ENCODE measurements at regions not wholly inside any gene's neighbourhood (a gene's known extent, or its start where the extent isn't known, plus 50 kb on each side); places are given as distances from the start of the nearest gene placed in this dataset.
"Not testable (repeated sequence)": the region's sequence is repeated elsewhere in the genome, so short reads cannot be mapped to it uniquely, and the experiment has no call there.

DNA sequence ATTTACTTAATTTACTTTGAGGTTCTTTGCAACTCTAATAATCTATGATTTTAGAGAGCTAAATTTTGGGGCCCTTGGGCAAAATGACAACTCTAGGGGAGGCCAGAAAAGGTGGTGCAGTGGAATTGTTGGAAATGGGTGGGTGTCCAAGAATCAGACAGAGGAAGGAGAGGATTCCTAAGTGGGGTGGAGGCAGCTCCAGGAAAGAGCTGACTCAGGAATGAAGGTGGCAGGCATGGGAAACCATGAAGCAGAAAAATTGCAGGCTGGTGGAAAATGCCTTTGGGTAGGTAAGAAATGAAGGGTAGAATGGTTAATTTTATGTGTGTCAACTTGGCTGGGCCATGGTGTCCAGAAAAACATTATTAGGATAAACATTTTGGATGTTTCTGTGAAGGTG is 248.5 kb upstream of the TUT7 start:
- H3K4me3 ChIP-seq, result no peak overlapping the region
- no peak overlapping the region for H3K27ac ChIP-seq

DNA sequence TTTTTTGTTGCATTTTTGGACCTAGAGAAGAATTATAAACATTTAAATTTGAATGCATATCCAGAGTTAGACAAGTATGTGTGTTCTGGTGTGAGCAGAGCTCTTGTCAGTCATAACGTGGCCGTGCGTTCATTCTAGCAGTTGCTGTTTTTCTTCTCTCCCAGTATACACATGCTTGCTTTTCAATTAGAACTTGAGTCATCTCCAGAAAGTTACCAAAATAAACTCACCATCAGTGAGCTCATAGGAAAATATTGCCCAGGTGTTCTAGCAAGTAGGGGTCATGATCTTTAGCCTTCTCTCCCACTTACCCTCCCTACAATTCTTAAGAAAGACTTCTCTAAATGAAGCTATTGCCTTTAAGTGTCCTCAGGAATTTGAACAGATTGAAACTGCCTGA is 247.5 kb upstream of the TUT7 start:
- no peak overlapping the region for H3K27ac ChIP-seq
- no peak overlapping the region for H3K4me3 ChIP-seq

DNA sequence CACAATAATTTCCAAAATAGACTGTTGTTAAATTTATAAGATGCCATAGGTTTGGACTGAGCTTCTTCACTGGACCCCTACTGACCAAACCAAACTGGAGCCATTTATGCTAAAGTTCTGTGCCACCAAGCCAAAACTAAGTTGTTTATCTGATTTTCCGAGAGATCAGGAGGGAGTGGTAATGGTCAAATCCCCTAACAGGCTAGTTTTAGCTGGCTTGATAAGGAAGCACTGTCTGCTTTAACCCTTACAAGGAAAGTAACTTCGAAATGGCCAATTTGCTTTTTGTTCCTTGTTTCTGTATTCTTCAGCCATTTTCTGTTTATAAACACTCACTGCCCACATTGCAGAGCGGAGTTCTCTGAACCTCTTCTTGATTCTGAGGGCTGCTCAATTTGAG is 246.8 kb upstream of the TUT7 start:
- Histone ChIP-seq H3K4me3 (no peak overlapping the region), H3K27ac (no peak overlapping the region)

DNA sequence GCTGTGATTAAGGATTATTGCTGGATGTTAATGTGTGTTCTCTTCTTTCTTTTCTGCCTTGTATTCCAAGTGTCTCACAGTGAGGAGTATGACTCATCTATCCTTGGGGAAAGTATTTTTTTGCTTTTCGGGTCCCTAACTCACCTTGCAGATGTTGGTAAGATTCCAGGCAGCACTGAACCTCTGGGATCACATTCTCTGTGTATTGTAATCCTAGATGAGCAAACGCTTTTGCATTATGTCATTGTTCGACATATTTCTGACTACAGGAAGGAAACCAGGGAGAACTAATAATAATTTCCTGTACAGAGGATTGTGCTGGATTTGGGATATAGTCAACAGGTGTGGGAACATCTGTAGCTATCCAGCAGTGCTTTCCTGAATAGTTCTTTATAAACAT is 246.1 kb upstream of the TUT7 start:
- Histone ChIP-seq H3K4me3 (no peak overlapping the region), H3K27ac (no peak overlapping the region)

DNA sequence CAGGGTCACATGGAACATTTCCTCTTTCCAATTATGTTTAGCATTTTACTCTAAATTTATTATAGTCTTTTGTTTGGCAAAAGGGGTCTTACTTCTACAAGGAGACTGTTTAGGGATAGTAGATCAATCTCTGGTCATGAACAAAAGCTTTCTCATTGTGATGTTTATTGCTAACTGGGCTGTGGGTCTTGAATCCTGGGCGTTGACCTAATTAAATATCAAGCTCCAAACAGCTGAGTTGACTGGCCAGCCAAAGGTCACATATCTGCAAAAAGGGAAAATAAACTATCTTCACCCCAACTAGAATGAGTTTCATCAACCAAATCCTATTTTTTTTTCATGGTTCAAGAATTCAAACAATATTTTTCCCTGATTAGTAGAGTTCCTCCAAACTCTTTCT is 245.4 kb upstream of the TUT7 start:
- Histone ChIP-seq H3K27ac (no peak overlapping the region), H3K4me3 (no peak overlapping the region)

DNA sequence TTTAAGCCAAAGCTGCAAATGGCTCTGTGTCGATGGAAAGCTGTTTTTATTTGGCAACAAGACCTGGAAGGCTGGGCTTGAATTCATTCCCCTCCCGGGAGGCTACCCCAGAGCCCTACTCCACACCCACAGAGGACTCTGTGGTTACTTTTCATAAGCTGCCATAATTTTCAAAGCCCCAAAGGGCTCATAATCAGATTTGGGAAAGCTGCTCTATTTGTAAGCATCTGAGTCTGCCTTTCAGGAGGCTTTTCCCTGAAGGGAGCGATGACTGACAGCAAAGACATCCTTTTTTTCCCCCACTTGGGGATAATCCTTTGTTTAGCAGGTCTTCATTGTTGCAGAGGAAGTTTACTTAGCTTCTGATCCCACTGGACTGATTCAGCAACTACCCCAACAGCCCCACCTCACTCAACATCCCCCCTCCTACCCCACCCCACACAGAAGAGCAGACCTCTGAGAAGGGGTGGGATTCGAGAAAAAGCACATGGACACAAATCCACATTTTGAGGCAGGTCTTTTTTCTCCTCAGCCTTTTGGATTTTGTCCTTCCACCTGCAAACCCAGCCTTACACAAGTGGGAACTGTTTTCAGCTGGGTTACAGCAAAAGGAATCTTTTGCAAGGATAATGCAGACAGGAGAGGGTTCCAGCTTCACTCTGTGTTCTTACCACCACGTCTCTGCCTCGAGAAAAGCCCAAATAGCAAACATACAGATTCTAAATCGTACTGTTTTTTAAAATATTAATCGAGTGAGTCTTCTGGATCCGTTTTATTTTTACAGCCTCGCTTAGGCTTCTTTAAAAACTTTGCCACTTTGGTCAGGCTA is 244.4 kb upstream of the TUT7 start:
- no peak overlapping the region for H3K4me3 ChIP-seq
- no peak overlapping the region for H3K27ac ChIP-seq

DNA sequence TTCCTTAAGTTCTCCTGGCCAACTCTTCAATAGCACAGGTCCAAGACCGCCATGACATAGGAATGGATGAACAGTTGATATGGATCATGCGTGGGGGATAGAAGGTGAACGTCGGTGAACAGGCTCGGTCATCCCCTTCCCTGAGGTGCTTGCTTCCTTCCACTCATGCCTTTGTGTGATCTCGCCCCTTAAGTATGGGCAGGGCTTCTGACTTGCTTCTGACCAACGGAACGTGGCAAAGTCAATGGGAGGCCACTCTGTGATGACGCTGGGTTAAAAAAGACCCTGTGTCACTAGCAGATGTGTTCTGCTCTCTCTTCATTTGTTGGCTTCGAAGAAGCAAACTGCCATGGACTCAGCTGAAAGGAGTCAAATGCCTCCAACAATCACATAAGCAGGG is 240.5 kb upstream of the TUT7 start:
- no peak overlapping the region for H3K27ac ChIP-seq

DNA sequence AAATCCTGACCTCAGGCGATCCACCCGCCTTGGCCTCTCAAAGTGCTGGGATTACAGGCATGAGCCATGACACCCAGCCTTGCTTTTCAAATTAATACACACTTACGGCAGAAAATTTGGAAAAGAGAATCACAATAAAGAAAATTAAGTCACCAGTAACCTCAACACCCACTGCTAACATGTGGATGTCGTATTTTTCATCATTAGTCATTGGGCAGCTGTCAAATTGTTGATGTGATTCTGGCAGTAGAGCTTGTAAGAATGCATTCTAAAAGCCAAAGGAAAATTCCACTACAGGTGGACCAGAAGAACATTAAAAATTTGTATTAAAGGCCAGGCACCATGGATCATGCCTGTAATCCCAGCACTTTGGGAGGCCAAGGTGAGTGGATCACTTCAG is 237.3 kb upstream of the TUT7 start:
- no peak overlapping the region for H3K4me3 ChIP-seq
- H3K27ac ChIP-seq, result no peak overlapping the region

More for the DNA sequence above, 240.5 kb upstream of the TUT7 start:
- H3K4me3 ChIP-seq, result no peak overlapping the region

DNA sequence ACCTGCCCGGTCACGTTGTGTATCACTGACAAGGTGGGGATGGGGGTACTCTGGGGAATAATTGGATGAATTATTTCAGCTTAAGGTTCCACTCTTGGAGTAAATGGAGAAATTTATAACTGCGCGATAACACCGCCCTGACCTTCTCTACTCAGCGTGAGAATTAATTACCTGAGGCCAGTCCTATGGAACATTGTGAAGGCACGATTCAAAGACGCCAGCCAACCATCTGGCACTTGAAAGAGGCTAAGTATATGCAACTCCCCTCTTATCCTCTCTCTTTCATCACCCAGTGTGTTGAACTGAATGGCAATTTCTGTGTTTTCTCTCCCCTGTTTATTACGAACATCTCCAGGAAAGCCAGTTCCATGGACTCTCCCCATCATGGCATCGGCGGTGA is 235.5 kb upstream of the TUT7 start:
- Histone ChIP-seq H3K4me3 (no peak overlapping the region), H3K27ac (no peak overlapping the region)

DNA sequence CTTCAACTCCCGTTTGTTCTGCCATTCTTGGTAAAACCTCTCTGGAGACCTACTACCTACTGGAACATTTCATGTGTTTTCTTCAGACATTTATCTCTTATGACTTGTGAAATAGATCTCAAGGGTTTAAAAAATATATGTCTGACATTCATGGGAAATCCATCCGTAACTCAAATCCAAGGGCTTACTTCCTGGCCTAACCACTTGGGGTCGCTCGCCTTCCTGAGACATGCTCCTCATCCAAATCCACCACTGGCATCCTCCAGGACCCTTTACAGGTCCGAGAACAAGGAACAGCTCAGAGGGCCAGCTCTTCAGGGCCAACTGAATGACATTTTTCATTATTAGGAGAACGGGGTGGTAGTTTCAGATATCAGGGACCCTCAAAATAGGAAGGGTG is 235.1 kb upstream of the TUT7 start:
- no peak overlapping the region for H3K4me3 ChIP-seq
- no peak overlapping the region for H3K27ac ChIP-seq

DNA sequence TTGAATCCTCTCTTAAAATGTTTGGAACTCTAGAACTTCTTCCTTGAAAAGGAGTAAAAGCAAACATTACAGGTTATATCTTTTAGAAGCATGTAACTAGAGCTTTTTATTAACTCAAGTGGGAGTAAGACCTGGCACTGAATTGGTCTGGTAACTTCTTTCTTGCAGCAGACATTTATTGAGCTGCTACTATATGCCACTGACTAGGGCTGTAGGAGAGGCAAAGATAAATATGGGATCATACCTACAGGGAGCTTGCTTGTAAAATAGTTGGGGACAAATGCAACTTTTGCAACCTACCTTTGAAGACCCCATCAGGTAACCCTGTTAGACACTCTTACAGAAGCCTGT is 231.9 kb upstream of the TUT7 start:
- no peak overlapping the region for H3K4me3 ChIP-seq
- peak overlapping the region in 7 of 21 experiments; percentile 19 to 54 (median 42) for H3K27ac ChIP-seq

DNA sequence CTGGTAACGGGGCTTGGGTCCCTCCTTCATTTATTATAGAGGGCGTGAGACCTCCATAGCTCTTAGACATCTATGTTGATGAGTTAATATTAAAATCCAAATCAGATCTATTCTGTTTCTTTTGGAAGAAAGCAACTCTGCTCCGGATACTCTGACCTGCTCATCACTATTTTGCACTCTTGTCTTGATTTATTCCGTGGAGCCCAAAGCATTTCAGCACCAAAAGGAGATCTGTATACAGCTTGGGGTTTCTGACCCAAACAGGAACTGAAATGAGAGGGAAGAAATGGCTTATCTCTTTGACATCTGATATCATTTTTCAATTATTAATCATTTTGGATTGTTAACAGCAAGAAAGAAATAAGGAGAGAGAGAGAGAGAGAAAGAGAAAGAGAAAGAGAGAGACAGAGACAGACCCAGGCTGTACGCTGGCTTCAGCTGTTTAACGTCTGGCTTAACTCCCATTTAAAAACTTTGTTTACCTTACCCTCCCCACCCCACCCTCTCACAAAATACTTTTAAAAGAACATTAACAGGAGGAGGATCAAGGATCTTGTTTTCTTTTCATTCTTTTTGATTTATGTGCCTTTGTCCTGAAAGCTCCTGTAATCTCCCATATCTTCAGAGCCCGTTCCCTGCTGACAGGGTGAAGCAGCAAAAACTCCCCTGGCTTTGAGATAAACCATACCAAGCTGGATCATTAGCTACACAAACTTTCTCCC is 231.4 kb upstream of the TUT7 start:
- Histone ChIP-seq H3K27ac (peak overlapping the region in 10 of 21 experiments; percentile 1 to 56 (median 36)), H3K4me3 (no peak overlapping the region)

DNA sequence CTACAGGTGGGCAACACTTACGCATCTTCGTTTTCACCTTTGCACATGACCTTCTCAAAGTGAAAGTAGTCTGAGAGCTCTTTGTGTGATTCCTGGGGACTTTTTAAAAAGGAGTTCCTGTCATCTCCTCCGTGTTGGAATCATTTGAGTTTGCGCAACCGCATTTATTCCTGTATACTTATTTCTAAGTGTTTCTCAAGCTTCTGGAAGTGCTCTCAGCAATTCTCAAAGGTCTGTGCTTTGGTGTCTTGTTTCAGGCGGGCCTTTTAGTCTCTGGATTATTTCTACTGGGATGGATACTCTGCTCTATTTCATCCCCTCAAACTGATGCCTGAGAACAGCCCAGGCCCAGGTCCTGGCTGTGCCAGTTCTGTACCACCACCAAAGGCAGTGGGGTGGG is 226.5 kb upstream of the TUT7 start:
- Histone ChIP-seq H3K4me3 (no peak overlapping the region), H3K27ac (no peak overlapping the region)

DNA sequence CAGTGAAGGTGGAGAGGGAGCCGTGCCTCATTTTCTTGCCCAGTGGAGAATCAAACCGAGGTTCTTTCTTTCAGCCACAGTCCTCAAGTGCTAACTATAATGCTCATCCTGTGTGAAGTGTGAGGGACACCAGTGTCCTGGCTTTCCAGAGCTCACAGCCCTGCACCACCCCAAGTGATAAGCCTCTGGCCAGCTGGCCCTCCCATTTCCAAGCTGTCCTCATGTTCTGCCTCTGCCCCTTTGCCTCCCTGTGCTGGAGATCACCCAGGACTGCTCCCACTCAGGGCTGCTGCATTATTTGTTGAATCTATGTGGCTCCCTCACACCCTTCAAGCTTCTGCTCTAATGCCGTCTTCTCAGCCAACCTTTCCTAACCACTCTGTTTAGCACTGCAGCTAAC is 224.5 kb upstream of the TUT7 start:
- H3K27ac ChIP-seq, result no peak overlapping the region
- H3K4me3 ChIP-seq, result no peak overlapping the region

DNA sequence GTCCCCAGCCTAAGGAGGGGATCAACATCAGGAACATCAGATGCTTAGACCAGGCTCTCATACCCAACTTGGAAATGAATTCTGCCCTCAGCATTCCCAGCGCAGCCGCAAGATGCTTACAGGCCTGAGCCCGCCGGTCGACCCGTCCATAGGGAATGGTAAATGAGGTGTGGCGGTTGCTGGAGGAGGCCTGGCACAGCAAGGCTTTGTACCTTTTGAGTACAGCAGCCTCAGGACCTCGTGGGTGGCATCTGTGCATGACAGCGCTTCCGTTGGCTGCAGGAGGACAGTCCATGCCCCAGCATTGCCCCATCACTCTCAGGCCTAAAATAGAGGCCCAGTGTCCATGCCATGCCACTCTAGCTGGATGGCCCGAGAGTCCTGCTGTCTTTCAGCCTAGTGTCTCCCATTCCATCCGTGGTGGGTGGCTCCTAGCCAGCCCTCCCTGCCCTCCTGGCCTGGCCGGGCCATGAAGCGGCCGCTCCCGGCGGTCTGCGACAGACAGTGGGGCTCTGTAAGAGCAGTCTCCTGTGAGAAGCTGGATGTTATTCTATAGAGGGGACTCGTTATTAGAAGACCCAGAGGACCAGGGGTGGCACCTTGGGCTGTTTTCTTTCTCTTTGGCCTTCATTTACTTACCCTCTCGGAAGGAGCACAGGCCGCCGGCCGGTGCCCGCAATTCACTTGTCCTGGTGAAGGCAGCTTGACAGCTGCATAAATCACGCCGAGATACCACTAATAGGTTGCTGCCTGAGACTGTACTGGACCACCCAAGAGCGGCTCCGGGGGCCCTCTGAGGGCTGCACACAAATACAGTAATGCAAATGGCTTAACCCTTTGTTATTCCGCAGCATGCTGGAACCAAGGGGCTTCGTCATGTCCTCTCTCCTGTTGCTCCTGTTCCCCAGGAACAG is 223.5 kb upstream of the TUT7 start:
- Histone ChIP-seq H3K27ac (no peak overlapping the region), H3K4me3 (no peak overlapping the region)

DNA sequence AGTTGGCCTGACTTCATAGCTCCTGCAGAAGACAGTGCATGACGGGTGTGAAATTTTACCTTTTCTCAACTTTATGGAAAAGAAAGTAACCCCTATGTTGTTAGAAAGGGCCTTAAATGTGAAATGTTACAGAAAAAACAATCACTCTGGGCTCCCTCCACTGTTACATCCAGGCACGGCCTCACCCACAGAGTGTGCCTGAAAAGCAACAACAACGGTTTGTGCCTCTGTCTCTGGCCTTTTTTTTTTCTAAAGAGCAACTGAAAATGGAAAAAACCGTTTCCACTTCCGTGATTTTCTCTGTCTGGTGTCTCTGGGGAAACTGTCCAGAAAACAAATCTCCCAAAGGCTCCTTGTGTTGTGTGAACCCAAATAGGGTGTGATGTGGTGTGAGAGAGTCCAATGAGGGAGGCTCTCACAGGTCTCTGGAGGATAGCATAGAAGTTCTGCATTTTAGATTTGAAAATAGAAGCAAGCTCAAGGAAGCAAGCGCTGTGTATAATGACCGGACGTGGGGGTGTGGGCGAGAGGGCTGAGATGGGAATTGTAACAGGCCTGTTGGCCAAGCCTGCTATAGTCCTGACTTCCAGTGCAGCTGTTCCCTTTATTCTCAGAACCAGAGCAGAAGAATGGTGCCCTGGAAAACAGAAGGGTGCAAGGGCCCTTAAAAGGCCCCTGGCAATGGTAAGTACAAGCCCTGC is 221.8 kb upstream of the TUT7 start:
- Histone ChIP-seq H3K27ac (peak overlapping the region in 9 of 21 experiments; percentile 4 to 62 (median 41)), H3K4me3 (no peak overlapping the region)

DNA sequence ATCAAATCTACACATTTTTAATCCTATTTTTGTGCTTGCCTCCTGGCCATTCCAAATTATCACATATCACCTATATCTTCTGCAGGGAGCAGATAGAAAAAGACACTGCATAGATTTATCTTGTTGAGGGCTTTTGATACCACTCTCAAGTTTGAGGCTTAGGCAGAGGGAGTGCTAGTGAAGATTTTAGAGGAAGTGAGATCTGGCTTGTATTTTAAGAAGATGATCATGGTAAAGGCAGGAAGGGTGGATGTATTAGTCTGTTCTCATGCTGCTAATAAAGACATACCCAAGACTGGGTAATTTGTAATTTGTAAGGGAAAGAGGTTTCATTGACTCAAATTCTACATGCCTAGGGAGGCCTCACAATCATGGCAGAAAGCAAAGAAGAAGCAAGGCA is 220.9 kb upstream of the TUT7 start:
- Histone ChIP-seq H3K4me3 (no peak overlapping the region), H3K27ac (peak overlapping the region in 3 of 21 experiments; percentile 4 to 62 (median 40))

DNA sequence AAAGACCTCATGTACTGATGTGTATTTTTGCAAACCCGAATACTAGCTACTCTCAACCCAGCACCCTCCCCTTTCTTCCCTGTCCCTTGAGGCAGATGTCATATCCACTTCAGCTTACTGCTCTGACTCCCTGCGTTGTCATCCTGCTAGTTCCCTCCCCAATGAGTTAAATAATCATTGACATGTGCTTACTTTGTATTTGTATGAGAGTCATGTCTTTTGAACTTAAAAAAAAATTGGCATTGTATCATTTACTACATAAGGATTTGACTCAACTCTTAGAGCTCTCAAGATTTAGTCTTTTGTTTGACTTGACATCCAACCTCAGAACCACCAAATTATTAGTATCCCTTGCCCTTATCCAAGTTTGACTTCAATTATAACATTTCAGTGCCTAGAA is 219.7 kb upstream of the TUT7 start:
- no peak overlapping the region for H3K27ac ChIP-seq
- H3K4me3 ChIP-seq, result no peak overlapping the region

DNA sequence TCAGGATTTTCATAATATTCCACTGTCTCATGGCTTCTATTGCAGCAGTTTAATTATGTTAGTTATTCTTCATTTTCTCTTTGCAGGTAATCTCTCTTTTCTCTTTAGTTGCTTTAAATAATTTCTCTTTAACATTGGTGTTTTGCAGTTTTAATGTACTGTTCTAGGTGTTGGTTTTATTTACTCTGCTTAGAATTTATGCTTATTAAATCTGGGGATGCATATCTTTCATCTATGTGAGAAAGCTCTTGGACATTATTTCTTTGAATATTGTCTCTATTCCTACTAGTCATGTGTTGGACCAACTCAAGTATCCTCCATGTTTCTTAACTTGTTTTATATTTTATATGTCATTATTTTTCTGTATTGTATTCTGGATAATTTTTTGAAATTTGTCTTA is 218.7 kb upstream of the TUT7 start:
- Histone ChIP-seq H3K27ac (no peak overlapping the region), H3K4me3 (no peak overlapping the region)

DNA sequence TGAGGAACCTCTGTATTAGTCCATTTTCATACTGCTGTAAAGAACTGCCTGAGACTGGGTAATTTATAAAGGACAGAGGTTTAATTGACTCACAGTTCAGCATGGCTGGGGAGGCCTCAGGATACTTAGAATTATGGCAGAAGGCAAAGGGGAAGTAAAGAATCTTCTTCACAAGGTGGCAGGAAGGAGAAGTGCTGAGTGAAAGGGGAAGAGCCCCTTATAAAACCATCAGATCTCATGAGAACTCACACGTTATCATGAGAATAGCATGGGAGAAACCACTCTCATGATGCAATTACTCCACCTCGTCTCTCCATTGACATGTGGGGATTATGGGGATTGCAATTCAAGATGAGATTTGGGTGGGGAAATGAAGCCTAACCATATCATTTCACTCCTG is 211.4 kb upstream of the TUT7 start:
- not testable (repeated sequence) for H3K4me3 ChIP-seq, H3K27ac ChIP-seq

Measured in skin epidermis (tissue), 12 donors.